NCI-H2029 (cell line): ENCODE measurements at regions not wholly inside any gene's neighbourhood (a gene's known extent, or its start where the extent isn't known, plus 50 kb on each side); places are given as distances from the start of the nearest gene placed in this dataset.

Experiments used
- DNase-seq: peaks from one replicate; lab custom pipeline; 2025; lab: John Stamatoyannopoulos, UW

GRCh38 chr2:151156431-151156830 lies 105.2 kb downstream of the RBM43 start:
- no peak for DNase-seq

- DNase-seq, result no peak
Observed at GRCh38 chr2:151153601-151154000, 108.1 kb downstream of the RBM43 start.

GRCh38 chr2:151150331-151151320 lies 111.0 kb downstream of the RBM43 start:
- no peak for DNase-seq

GRCh38 chr2:151138507-151138906 lies 123.2 kb downstream of the RBM43 start:
- DNase-seq, result no peak

GRCh38 chr2:151137526-151137925 lies 124.1 kb downstream of the RBM43 start:
- no peak for DNase-seq

GRCh38 chr2:151120011-151120410 lies 141.7 kb downstream of the RBM43 start:
- DNase-seq, result no peak

- no peak for DNase-seq
Observed at GRCh38 chr2:151119374-151119773, 142.3 kb downstream of the RBM43 start.

- no peak for DNase-seq
Observed at GRCh38 chr2:151118269-151118668, 143.4 kb downstream of the RBM43 start.

GRCh38 chr2:151114874-151115273 lies 146.8 kb downstream of the RBM43 start:
- DNase-seq, result no peak

- DNase-seq, result no peak
Observed at GRCh38 chr2:151113318-151113717, 148.3 kb downstream of the RBM43 start.

GRCh38 chr2:151111599-151112278 lies 149.9 kb downstream of the RBM43 start:
- no peak for DNase-seq

GRCh38 chr2:151106805-151107506 lies 154.7 kb downstream of the RBM43 start:
- DNase-seq, result no peak

GRCh38 chr2:151103551-151103950 lies 158.1 kb downstream of the RBM43 start:
- DNase-seq, result no peak

- no peak for DNase-seq
Observed at GRCh38 chr2:151102226-151102625, 159.4 kb downstream of the RBM43 start.

GRCh38 chr2:151098841-151099240 lies 162.8 kb downstream of the RBM43 start:
- DNase-seq, result no peak

GRCh38 chr2:151097895-151098294 lies 163.8 kb downstream of the RBM43 start:
- DNase-seq, result no peak

- DNase-seq, result no peak
Observed at GRCh38 chr2:151097128-151097527, 164.5 kb downstream of the RBM43 start.

GRCh38 chr2:151096235-151096634 lies 165.4 kb downstream of the RBM43 start:
- no peak for DNase-seq

GRCh38 chr2:151095463-151095862 lies 166.2 kb downstream of the RBM43 start:
- DNase-seq, result no peak

GRCh38 chr2:151091583-151091982 lies 170.1 kb downstream of the RBM43 start:
- no peak for DNase-seq

GRCh38 chr2:151087377-151087776 lies 174.3 kb downstream of the RBM43 start:
- no peak for DNase-seq

GRCh38 chr2:151085181-151085611 lies 176.5 kb downstream of the RBM43 start:
- DNase-seq, result no peak
